Hematopoietic multipotent progenitor cell treated with erythropoietin and hydrocortisone succinate and interleukin-3 and kit ligand, for 15 days (in vitro differentiated cells): ENCODE measurements at regions not wholly inside any gene's neighbourhood (a gene's known extent, or its start where the extent isn't known, plus 50 kb on each side); places are given as distances from the start of the nearest gene placed in this dataset.
"Not testable (repeated sequence)": the region's sequence is repeated elsewhere in the genome, so short reads cannot be mapped to it uniquely, and the experiment has no call there.

Source experiments
- DNase-seq: peaks from one replicate; pipeline ENCODE4 v3.0.0-alpha.2; 2015; ENCODE audit warnings: low spot score

DNA sequence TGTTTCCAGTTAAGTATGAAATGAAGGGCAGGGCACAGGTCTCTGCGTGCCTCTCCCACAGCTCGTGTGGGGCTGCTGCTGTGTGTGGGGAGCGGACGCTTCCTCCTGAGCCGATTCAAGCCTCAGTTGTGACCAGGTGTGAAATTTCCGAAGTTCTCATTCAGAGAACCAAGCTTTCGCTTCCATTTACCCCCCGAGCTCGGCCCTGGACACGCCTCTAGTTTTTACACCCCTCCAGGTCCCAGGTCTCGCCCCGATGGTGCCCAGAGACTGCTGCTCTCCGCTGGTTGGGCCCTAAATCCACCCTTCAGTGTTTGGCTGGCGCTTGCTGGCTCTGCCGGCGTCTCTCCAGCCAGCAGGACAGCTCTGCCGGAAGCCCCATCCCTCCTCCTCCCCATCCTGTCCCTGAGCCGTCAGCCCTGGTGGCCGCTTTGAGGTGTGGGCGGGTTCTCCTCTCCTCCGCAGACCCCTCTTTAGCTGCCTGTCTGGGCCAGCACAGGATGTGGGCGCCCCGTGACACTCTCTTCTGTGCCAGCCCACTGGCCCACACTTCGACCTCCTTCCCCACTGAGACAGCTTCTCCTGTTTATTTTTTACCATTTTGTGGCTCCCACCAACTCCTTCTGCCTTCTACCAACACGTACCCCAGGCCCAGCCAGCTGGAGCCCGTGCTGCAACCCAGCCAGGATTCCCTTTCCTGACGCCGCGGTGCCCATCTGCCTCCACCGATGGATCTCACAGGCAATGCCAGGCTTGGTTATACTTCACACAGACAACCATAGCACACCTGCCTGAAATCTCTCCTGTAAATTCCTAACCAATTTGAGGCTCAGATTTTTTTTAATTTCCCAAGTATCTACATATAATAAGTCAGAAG, 142.8 kb downstream of the DLL1 start:
- DNase-seq, result no peak

DNA sequence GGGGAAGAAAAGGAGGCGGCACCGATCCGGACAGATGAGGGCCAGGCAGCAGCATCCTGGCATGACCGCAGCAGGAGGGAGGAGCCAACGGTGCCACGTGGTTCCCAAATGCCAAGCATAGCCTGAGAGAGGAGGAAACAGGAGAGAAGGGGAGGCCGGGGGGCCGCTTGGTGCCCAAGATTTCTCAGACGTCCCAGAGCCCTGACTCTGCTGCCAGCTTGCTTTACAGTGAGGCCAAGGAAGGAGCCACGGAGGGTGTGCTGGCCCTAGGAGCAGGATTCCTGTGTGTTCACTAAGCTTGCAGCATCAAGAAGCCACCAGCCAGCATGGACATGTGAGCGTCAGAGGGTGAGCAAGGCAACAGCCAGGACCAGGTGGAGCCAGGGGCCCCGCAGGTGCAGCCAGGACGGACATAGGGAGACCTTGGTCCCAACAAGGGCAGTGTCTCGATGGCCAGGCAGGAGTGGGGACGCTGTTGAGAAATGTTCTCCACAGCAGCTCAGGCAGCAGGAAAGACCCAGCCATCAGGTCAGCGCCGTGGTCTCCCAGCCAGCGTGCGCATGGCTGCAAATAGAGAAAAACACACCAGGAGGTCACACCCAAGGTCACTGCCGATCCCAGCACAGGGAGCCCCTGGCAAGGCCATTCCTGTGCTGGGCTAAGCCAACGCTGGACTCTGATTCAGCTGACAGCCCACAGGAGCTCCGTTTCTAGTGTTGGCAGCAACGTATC, 143.7 kb downstream of the DLL1 start:
- no peak for DNase-seq

DNA sequence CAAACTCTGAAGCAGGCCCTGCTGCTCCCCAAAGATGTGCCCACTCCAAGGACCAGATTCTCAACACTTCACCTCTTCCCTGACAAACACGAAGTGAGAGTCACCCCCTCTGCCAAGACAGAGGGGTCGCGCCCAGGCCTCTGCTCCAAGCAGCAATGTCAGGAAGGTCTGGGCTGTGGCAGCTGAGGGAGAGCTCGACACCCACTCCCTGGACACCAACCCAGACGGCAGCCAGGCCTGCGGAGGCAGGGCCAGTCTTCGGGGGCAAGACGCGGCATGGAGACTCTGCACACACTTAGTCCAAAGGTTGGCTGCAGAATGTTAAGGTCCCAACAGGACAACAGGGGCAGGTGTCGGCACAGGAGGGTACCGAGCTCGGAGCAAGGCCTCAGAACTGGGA, 144.2 kb downstream of the DLL1 start:
- no peak for DNase-seq

DNA sequence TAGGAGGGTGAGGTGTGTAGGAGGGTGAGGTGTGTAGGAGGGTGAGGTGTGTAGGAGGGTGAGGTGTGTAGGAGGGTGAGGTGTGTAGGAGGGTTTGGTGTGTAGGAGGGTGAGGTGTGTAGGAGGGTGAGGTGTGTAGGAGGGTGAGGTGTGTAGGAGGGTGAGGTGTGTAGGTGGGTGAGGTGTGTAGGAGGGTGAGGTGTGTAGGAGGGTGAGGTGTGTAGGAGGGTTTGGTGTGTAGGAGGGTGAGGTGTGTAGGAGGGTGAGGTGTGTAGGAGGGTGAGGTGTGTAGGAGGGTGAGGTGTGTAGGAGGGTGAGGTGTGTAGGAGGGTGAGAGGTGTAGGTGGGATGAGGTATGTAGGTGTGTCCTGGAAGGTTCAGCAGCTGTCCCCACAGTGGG, 144.7 kb downstream of the DLL1 start:
- not testable (repeated sequence) for DNase-seq

DNA sequence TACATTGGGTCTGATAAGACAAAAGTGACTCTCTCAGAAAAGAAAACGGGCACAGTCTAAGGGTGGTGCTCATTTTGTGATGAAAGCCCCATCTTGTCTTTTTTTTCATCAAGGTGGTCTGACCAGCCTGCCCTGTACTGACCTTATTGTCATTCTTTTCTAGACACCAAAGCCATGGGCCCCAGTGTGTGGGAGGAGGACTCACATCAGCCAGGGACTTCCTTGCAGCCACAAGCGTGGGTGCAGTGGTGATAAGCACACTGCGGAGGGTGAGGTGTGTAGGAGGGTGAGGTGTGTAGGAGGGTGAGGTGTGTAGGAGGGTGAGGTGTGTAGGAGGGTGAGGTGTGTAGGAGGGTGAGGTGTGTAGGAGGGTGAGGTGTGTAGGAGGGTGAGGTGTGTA, 145.2 kb downstream of the DLL1 start:
- DNase-seq, result not testable (repeated sequence)

DNA sequence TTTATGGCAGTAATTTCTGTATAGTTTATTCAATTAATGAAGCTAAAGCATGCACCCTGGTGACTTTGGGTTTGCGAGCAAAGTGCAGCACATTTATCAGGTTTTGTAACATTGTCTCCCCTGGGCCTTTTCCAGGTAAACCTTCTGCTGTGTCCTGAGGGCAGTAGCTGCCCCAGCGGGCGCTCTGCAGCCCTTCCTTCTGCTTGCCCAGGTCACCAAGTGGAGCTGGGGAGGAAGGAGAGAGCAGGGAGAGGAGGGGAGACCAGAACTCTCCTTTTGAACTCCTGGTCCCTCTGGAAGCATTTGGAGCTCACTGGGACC, 145.6 kb downstream of the DLL1 start:
- DNase-seq, result no peak

DNA sequence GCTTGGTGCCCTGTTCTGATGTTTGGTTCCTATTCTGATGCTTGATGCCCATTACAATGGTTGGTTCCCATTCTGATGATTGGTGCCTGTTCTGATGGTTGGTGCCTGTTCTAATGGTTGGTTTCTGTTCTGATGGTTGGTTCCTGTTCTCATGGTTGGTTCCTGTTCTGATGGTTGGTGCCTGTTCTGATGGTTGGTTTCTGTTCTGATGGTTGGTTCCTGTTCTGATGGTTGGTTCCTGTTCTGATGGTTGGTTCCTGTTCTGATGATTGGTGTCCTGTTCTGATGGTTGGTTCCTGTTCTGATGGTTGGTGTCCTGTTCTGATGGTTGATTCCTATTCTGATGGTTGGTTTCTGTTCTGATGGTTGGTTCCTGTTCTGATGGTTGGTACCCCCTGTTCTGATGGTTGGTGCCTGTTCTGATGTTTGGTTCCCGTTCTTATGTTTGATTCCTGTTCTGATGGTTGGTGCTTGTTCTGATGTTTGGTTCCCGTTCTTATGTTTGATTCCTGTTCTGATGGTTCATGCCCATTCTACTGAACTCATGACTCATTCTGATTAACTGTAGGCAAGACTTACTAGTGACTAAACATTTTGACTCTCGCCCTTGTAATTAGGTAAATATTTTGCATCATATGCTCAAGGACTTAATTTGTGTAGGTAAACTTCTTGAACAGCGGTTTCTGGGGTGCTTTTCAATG, 146.2 kb downstream of the DLL1 start:
- no peak for DNase-seq

DNA sequence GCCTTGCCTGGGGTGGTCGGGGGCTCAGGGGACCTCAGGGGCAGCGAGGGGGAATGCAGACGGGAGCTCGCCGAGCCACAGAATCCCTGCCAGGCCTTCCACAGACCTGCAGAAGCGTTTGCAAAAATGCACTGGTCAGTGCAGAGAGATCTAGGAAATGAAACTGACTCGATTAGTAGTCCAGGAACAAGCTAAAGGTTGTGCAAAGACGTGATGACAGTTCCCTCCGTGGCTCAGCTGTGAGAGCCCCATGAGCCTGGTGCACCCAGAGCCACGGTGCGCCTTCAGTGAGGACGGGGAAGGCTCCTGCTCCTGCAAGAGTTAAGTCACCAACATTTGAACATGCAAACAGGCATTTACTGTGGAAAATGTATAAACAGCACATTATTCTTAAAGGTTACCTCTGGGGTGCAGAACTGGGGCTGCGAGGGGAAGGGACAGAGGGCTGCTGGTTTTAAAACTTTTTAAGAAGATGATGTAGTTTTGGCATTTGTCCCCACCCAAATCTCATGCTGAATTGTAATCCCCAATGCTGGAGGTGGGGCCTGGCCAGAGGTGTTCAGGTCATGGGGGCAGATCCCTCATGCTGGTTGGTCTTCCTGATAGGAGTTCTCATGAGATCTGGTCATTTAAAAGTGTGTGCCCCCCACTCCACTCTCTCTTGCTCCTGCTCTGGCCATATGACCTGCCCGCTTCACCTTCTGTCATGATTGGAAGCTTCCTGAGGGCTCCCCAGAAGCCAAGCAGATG, 147.3 kb downstream of the DLL1 start:
- DNase-seq, result no peak

DNA sequence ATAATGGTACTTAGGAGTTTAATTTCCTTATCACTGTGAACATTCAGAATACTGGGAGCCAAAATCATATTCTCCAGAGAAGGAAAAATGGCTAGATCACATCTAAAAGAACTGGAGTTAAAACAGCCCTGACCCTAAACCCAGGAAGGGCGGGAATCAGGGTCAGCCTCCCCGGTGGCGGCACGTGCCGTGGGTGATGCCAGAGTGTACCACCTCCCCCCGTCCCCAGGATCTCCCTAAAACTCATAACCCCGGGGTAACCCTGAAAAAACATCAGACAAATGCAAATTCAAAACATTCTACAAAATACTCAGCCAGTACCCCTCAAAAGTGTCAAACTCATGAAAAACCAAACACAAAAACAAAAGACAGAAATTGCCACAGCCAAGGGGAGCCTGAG, 148.3 kb downstream of the DLL1 start:
- no peak for DNase-seq

DNA sequence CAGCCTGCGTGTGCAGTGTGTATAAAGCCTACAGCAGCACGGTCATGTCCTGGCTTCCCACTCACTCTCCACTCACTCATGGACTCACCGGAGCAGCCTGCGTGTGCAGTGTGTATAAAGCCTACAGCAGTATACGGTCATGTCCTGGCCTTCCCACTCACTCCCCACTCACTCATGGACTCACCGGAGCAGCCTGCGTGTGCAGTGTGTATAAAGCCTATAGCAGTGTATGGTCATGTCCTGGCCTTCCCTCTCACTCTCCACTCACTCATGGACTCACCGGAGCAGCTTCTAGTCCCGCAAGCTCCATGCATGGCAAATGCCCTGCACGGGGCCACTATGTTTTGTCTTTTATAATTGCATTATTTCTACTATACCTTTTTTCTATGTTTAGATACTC, 149.8 kb downstream of the DLL1 start:
- DNase-seq, result not testable (repeated sequence)

DNA sequence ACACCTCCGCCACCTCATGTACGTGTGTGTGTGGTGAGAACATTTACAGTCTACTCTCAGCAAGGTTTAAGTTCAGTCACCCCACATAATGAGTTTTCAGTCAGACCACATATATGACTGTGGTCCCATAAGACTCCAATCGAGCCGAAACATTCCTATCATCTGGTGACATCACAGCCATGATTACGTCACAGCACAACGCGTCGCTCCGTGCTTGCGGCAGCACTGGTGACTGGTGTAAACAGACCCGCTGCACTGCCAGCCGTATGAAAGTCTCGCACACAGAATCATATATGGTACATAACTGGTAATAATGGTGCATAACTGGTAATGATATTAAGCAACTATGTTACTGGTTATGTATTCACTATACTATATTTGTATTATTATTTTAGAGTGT, 150.7 kb downstream of the DLL1 start:
- no peak for DNase-seq

DNA sequence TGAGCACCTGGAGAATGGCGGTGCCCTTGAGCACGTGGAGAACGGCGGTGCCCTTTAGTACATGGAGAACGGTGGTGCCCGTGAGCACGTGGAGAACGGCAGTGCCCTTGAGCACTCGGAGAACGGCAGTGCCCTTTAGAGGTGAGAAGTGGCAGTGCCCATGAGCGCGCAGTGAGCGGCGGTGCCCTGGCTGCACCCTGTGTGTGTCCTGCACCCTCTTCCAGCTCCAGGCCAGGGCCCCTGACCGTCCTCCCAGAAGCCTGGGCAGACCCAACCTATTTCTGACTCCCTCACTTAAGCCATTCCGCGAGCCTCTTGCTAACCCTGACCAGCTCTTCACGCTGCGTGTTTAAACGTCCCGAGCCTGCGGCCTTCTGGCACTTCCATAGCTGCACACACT, 151.3 kb downstream of the DLL1 start:
- DNase-seq, result no peak

DNA sequence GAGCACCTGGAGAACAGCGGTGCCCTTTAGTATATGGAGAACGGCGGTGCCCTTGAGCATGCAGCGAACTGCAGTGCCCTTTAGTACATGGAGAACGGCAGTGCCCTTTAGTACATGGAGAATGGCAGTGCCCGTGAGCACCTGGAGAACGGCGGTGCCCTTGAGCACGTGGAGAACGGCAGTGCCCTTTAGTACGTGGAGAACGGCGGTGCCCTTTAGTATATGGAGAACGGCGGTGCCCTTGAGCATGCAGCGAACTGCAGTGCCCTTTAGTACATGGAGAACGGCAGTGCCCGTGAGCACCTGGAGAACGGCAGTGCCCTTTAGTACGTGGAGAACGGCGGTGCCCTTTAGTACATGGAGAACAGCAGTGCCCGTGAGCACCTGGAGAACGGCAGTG, 151.8 kb downstream of the DLL1 start:
- not testable (repeated sequence) for DNase-seq

DNA sequence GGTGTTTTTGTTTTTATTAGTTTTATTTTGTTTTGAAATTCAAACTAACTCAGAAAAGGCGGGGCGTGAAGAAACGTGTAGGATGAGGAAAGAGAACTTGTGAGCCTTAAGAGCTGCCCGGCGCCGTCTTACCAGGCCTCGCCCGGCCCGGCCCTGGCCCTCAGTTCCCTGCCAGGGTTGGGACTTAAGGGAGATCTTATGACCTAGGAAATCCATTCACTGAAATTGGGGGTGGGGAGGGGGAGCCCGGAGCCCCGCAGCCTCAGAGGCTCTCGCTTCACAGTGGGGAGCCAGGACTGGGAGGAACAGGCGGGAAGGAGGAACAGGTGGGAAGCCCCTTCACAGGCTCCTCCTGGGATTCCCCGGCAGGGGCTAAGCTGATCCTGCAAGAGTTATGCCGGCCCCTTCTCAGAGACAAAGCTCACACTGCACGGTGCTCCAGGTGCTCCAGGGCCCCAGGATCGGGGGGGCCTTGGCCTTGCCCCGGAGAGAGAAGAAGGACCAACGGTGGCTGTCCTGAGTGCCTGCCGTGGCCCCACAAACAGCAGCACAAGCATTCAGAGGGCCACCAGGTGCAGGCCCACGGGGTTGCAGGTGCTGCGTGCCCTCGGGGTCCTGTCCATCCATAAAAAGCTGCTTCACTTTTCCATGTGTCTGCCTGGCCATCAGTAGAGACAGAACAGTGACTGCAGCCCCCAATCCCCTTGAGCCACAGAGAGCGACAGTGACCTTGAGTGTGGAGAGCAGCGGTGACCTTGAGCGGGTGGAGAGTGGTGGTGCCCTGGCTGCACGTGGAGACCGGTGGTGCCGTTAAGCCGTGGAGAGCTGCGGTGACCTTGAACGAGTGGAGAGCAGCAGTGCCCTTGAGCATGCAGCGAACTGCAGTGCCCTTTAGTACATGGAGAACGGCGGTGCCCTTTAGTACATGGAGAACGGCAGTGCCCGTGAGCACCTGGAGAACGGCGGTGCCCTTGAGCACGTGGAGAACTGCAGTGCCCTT, 152.7 kb downstream of the DLL1 start:
- DNase-seq, result no peak

DNA sequence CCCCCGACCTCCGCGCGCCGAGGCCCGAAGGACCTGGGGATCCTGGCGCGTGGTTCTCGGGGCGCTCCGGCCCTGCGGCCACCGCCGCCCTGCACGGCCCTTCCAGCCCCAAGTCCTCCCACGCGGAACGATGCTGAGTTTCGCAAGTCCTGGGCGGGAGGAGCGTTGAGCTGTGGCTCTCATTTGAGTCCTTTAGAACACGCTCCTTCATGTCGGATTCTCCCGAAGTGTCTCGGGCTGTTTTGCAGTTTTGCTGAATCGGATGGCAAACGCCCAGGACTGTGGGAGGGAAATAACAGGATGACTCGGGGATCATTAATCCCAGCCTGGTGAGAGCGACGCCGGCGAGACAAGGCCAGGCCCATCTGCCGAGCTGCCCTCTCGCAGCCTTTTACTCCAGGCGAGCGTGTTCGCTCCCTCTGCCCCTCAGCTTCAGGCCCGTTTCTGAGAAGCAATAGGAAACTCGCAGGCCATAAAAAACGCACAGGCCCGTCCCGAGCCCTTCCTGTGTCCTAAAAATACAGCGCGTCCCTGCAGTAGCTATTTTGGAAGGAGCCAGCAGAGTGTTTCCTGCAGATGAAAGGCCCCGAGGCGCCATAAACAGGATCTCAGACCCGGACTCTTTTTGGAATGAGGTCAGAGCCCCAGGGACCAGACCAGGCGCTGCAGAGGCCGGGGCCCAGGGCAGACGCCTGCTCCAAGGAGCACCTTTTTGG, 153.5 kb downstream of the DLL1 start:
- DNase-seq, result no peak

DNA sequence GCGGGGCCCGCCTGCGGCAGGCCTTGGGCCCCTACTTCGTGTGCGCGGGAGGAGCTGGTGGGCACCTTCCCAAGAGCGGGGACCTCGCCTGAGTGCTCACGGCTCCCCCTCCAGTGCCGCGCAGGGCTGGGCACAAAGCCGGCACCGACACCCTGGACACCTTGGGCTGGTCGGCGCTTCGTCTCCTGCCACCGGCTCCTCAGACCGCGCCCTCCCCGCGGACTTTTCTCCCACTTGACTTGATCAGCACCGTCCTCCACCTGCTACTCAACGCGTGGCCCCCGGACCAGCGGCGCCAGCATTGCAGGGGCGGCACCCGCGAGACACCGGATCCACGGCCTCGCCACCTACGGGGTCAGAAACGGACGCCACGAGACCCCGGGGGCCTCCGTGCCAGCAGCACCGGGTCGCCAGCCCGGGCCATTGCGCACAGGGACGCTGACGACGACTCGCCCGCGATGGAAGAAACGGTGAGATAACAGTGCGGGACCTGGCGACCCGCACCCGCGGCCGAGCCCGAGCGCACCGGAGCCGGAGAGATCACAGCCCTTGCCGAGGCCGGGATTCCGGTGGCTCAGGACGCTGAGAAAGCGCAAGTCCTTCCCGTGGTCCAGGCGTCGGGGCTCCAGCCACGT, 154.2 kb downstream of the DLL1 start:
- DNase-seq, result no peak

DNA sequence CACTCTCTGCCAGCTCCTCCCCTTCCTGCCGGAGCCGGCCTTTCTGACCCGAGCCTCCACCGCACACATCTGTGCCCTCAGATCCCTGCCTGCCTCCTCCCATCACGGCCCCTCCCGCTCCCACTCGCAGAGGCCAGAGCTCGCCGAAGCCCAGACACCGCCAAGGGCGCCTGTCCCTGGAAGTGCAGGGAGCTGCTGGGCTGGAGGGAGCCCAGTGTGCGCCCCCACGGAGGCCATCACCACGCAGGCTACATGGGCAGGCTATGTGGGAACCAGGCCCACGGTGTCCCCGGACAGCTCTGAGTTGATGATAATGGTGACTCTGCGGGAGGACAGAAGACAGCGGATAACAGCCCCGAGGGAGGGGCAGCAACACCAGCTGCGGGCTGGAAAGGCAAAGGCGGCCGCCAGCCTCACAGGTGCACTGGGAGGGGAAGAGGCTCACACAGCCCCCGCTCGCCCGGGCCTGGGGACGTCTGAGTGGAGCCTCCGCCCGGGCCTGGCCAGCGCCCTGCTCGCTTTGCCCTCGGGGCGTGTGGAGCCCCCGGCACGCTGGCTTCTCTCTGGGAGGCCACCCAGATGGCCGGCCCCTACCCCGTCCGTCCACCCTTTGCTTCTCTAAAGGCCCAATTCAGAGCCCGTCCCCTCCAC, 154.9 kb downstream of the DLL1 start:
- no peak for DNase-seq

DNA sequence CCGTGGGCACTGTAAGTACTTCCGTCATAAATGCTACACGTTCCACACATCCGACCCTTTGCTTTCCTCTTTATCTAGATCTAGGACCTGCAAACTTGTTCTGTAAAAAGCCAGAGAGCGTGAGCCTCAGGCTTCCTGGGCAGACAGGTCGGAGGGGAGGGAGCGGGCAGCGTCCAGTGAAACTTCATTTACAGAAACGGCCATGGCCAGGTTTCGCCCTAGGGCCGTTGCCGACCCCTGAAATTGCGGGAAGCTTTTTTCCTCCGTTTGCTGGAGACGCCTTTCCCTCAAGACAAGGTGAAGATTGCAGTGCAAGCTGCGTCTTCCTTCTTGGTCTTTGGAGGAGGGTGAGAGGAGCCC, 155.4 kb downstream of the DLL1 start:
- DNase-seq, result no peak
